GM12891 (cell line): ENCODE measurements at regions not wholly inside any gene's neighbourhood (a gene's known extent, or its start where the extent isn't known, plus 50 kb on each side); places are given as distances from the start of the nearest gene placed in this dataset.

Experiments used
- DNase-seq: peaks from one replicate; pipeline ENCODE4 v3.0.0; 2011; ENCODE audit warnings: low spot score; ENCODE audit not compliant: insufficient read length
- FAIRE-seq: peaks from 2 replicates; lab custom pipeline; 2011; peaks lifted over from hg19 to GRCh38; lab: Jason Lieb, UNC
- PAX5 ChIP-seq: IDR thresholded peaks from 2 replicates; pipeline ENCODE4 v1.6.1; 2011; ENCODE audit warnings: low read length, moderate library complexity, mild to moderate bottlenecking; ENCODE audit not compliant: insufficient read depth, severe bottlenecking
- POLR2A ChIP-seq: IDR thresholded peaks from 2 replicates; pipeline ENCODE4 v1.6.1; 2011; ENCODE audit warnings: low read depth, low read length, control low read depth
- POLR2AphosphoS5 ChIP-seq: IDR thresholded peaks from 2 replicates; pipeline ENCODE4 v1.6.1; 2011; ENCODE audit warnings: low read depth, low read length, control low read depth
- POU2F2 ChIP-seq: IDR thresholded peaks from 2 replicates; pipeline ENCODE4 v1.6.1; 2011; ENCODE audit warnings: low read depth, mild to moderate bottlenecking, control low read depth, low read length, moderate library complexity
- SPI1 ChIP-seq: IDR thresholded peaks from 2 replicates; pipeline ENCODE4 v1.6.1; 2011; ENCODE audit warnings: low read depth, low read length, control low read depth
- TAF1 ChIP-seq: IDR thresholded peaks from 2 replicates; pipeline ENCODE4 v1.6.1; 2011; ENCODE audit warnings: low read depth, low read length, control low read depth

DNA sequence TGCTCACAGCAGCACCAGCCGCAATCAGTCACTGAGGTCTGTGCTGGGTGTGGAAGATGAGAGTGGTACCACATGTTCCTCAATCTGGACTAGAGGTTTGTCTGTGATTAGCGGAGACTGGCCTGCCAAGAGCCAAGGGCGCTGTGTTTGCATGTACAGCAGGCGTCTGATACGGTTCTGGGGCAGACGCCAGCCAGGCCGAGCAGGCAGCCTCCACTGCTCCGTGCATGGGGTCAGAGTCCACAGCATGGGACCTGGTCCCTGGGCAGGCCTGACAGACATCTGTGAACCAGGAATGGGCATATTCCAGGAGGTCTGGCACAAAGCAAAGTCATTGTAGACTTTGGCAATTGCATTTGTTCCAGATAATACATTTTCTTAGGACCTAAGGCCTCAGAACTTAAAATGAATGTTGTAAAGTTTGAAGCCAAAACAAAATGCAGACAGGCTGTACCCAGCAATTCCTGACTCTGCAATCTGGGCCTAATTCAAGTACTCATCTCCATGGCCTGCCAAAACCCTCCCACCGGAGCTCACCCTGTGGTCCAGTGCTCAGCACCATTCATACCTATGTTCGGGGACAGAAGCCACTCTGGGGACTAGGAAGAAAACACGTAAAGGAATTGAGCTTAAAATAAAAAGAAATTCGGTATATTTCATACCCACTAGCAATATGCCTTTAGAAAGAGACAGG is 50.0 kb upstream of the FAM20C start:
- TF ChIP-seq PAX5 (no peak), TAF1 (no peak), SPI1 (no peak), POLR2AphosphoS5 (no peak), POU2F2 (no peak), POLR2A (no peak)
- DNase-seq = no peak
- FAIRE-seq = no peak
